ENCODE measurements at regions not wholly inside any gene's neighbourhood (a gene's known extent, or its start where the extent isn't known, plus 50 kb on each side); places are given as distances from the start of the nearest gene placed in this dataset.

DNA sequence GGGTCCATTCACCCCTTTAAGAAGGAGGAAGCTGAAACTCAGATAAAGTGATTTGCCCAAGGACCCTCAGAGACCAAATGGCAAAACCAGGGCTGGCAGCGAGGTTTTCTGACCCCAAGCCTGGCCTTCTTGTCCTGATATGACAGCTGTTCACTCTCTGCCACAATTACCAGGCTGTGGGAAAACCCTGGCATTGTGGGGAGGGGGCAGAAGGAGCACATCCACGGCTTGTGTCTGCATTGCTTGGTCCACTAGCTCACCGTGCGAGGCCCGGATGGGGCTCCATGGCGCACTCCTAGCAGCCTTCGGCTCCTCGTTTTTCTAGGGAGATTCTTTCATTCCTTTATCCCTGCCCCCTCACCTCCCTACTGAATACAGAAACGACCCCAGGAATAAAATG is 143.4 kb upstream of the SIX2 start:
- Histone ChIP-seq H3K27ac (ENCODE audit: low read length) (no peak overlapping the region), H3K9ac (ENCODE audit: low read length) (no peak overlapping the region), H3K27me3 (ENCODE audit: low read depth, low read length) (peaks cover 12% of the 10 kb centered on the region; the same call in 1 of the 2 replicates), H3K4me3 (ENCODE audit: low read length) (no peak overlapping the region), H3K4me2 (ENCODE audit: low read length) (no peak overlapping the region), H2AFZ (ENCODE audit: low read depth, low read length) (no peak overlapping the region), H3K36me3 (replicated peaks; ENCODE audit: low read depth, low read length) (no peaks in the 10 kb centered on the region), H4K20me1 (ENCODE audit: insufficient read depth, low read length) (no peaks in the 10 kb centered on the region), H3K4me1 (ENCODE audit: low read length) (no peaks in the 10 kb centered on the region), H3K79me2 (ENCODE audit: low read length) (no peaks in the 10 kb centered on the region), H3K9me3 (ENCODE audit: insufficient read depth, low read length) (no peaks in the 10 kb centered on the region)
- TF ChIP-seq EZH2phosphoT487 (IDR thresholded peaks at IDR 0.05; ENCODE audit: low read depth) = no peak
- TF ChIP-seq, protein P1, sequence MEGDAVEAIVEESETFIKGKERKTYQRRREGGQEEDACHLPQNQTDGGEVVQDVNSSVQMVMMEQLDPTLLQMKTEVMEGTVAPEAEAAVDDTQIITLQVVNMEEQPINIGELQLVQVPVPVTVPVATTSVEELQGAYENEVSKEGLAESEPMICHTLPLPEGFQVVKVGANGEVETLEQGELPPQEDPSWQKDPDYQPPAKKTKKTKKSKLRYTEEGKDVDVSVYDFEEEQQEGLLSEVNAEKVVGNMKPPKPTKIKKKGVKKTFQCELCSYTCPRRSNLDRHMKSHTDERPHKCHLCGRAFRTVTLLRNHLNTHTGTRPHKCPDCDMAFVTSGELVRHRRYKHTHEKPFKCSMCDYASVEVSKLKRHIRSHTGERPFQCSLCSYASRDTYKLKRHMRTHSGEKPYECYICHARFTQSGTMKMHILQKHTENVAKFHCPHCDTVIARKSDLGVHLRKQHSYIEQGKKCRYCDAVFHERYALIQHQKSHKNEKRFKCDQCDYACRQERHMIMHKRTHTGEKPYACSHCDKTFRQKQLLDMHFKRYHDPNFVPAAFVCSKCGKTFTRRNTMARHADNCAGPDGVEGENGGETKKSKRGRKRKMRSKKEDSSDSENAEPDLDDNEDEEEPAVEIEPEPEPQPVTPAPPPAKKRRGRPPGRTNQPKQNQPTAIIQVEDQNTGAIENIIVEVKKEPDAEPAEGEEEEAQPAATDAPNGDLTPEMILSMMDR (IDR thresholded peaks at IDR 0.05; ENCODE audit: low read depth, low read length) = no peak

- H3K4me2 ChIP-seq (ENCODE audit: low read length) = peak overlapping the region; percentile 68
- H2AFZ ChIP-seq (ENCODE audit: low read depth, low read length) = no peak overlapping the region; the same call in 1 of the 2 replicates
- no peaks in the 10 kb centered on the region for H3K79me2 ChIP-seq (ENCODE audit: low read length)
- peak overlapping the region; percentile 78 for H3K4me3 ChIP-seq (ENCODE audit: low read length)
- no peak overlapping the region for H3K27ac ChIP-seq (ENCODE audit: low read length)
- H3K9me3 ChIP-seq (ENCODE audit: insufficient read depth, low read length) = no peaks in the 10 kb centered on the region
- H3K27me3 ChIP-seq (ENCODE audit: low read depth, low read length) = peaks cover 11% of the 10 kb centered on the region; the same call in 1 of the 2 replicates
- H3K36me3 ChIP-seq (replicated peaks; ENCODE audit: low read depth, low read length) = no peaks in the 10 kb centered on the region
- no peaks in the 10 kb centered on the region for H3K4me1 ChIP-seq (ENCODE audit: low read length)
- no peak for TF ChIP-seq EZH2phosphoT487 (IDR thresholded peaks at IDR 0.05; ENCODE audit: low read depth)
- TF ChIP-seq, protein P1 (IDR thresholded peaks at IDR 0.05; ENCODE audit: low read depth, low read length) = peak; percentile 22; the same call in 1 of the 2 replicates
- H3K9ac ChIP-seq (ENCODE audit: low read length) = peak overlapping the region; percentile 58
- no peaks in the 10 kb centered on the region for H4K20me1 ChIP-seq (ENCODE audit: insufficient read depth, low read length)
These were observed 136.0 kb upstream of the SIX2 start for GRCh38 chr2:45145073-45145899.

GRCh38 chr2:45141883-45142866 is 132.9 kb upstream of the SIX2 start:
- H2AFZ ChIP-seq (ENCODE audit: low read depth, low read length) = no peak overlapping the region
- no peak overlapping the region for H3K4me3 ChIP-seq (ENCODE audit: low read length)
- H3K9me3 ChIP-seq (ENCODE audit: insufficient read depth, low read length) = no peaks in the 10 kb centered on the region
- no peaks in the 10 kb centered on the region for H3K79me2 ChIP-seq (ENCODE audit: low read length)
- TF ChIP-seq EZH2phosphoT487 (IDR thresholded peaks at IDR 0.05; ENCODE audit: low read depth) = no peak
- TF ChIP-seq, protein P1 (IDR thresholded peaks at IDR 0.05; ENCODE audit: low read depth, low read length) = no peak
- no peak overlapping the region for H3K27ac ChIP-seq (ENCODE audit: low read length)
- H3K4me2 ChIP-seq (ENCODE audit: low read length) = no peak overlapping the region
- no peaks in the 10 kb centered on the region for H4K20me1 ChIP-seq (ENCODE audit: insufficient read depth, low read length)
- no peak overlapping the region for H3K9ac ChIP-seq (ENCODE audit: low read length)
- H3K36me3 ChIP-seq (replicated peaks; ENCODE audit: low read depth, low read length) = no peaks in the 10 kb centered on the region
- no peaks in the 10 kb centered on the region for H3K4me1 ChIP-seq (ENCODE audit: low read length)
- 0 out of 2 replicates have a peak, but pooled peaks cover 4% of the 10 kb centered on the region for H3K27me3 ChIP-seq (ENCODE audit: low read depth, low read length)

DNA sequence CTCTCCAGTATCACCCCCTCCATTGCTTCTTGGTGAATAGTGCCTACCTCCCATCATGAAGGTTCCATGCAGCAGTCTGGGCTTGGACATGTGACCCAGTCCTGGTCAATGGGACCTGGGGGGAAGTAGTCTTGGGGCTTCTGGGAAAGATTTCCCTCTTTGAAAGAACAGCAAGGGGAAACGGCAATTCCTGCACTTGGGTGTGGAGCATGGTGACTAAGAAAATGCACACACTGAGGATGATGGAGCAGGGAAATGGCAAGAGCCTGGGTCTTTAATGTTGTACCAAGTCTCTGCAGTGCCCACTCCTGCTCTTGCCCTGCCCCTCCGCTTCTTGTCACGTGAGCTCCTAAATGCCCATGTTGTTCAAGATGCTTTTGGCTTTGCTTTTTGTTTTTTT is 131.4 kb upstream of the SIX2 start:
- Histone ChIP-seq H3K36me3 (replicated peaks; ENCODE audit: low read depth, low read length) (no peaks in the 10 kb centered on the region), H3K9me3 (ENCODE audit: insufficient read depth, low read length) (no peaks in the 10 kb centered on the region), H4K20me1 (ENCODE audit: insufficient read depth, low read length) (no peaks in the 10 kb centered on the region), H3K27me3 (ENCODE audit: low read depth, low read length) (0 out of 2 replicates have a peak, but pooled peaks cover 8% of the 10 kb centered on the region), H3K79me2 (ENCODE audit: low read length) (no peaks in the 10 kb centered on the region), H3K27ac (ENCODE audit: low read length) (no peak overlapping the region), H3K4me3 (ENCODE audit: low read length) (no peak overlapping the region), H2AFZ (ENCODE audit: low read depth, low read length) (no peak overlapping the region), H3K9ac (ENCODE audit: low read length) (no peak overlapping the region), H3K4me2 (ENCODE audit: low read length) (no peak overlapping the region), H3K4me1 (ENCODE audit: low read length) (no peaks in the 10 kb centered on the region)
- TF ChIP-seq, protein P1 (IDR thresholded peaks at IDR 0.05; ENCODE audit: low read depth, low read length) = no peak
